ENCODE measurements at regions not wholly inside any gene's neighbourhood (a gene's known extent, or its start where the extent isn't known, plus 50 kb on each side); places are given as distances from the start of the nearest gene placed in this dataset.
"Not testable (repeated sequence)": the region's sequence is repeated elsewhere in the genome, so short reads cannot be mapped to it uniquely, and the experiment has no call there.

GRCh38 chr7:93690021-93690420 is 115.5 kb upstream of the CALCR start:
- H3K9me3 ChIP-seq (ENCODE audit: low read length): no peaks in the 10 kb centered on the region
- no peak overlapping the region for H3K27ac ChIP-seq (ENCODE audit: low read length)
- H3K27me3 ChIP-seq (ENCODE audit: low read length): peaks cover 61% of the 10 kb centered on the region
- no peak overlapping the region for H3K9ac ChIP-seq (ENCODE audit: low read length)
- intact Hi-C loops (cut with micrococcal nuclease): no loop called here
- H4K20me1 ChIP-seq (ENCODE audit: low read length): no peaks in the 10 kb centered on the region
- no peaks in the 10 kb centered on the region for H3K79me2 ChIP-seq (ENCODE audit: low read length)
- TF ChIP-seq EZH2phosphoT487 (IDR thresholded peaks at IDR 0.05; ENCODE audit: borderline replicate concordance, low read length) (no peak), EZH2 (IDR thresholded peaks at IDR 0.05; ENCODE audit: low read length, unreplicated experiment) (no peak), CTCF (conservative IDR thresholded peaks at IDR 0.05; ENCODE audit: low read depth, low read length) (no peak)
- no peaks in the 10 kb centered on the region for H3F3A ChIP-seq (ENCODE audit: low read length, unreplicated experiment)
- no peaks in the 10 kb centered on the region for H3K9me2 ChIP-seq (replicated peaks; ENCODE audit: low read length)
- ChIA-PET CTCF (no interaction called here), POLR2A (ENCODE audit: unreplicated experiment) (no interaction called here)
- H3K4me3 ChIP-seq (ENCODE audit: low read length): no peak overlapping the region
- H2AFZ ChIP-seq (ENCODE audit: low read length): no peak overlapping the region
- H3K4me1 ChIP-seq (ENCODE audit: insufficient read depth, low read length): no peaks in the 10 kb centered on the region
- no peak overlapping the region for H3K4me2 ChIP-seq (ENCODE audit: low read length)
- no peaks in the 10 kb centered on the region for H3K36me3 ChIP-seq (ENCODE audit: low read depth, low read length)
- ATAC-seq: no peak
- no peak for DNase-seq
- BruUV-seq (replicated peaks): no TSS peak

GRCh38 chr7:93678185-93678584 is 103.7 kb upstream of the CALCR start:
- no peak for ATAC-seq
- Histone ChIP-seq H4K20me1 (ENCODE audit: low read length) (no peaks in the 10 kb centered on the region), H3K9me3 (ENCODE audit: low read length) (no peaks in the 10 kb centered on the region), H3K4me1 (ENCODE audit: insufficient read depth, low read length) (no peaks in the 10 kb centered on the region), H3F3A (ENCODE audit: low read length, unreplicated experiment) (no peaks in the 10 kb centered on the region), H3K4me3 (ENCODE audit: low read length) (no peak overlapping the region), H2AFZ (ENCODE audit: low read length) (no peak overlapping the region), H3K9ac (ENCODE audit: low read length) (no peak overlapping the region), H3K36me3 (ENCODE audit: low read depth, low read length) (no peaks in the 10 kb centered on the region), H3K4me2 (ENCODE audit: low read length) (no peak overlapping the region), H3K27ac (ENCODE audit: low read length) (no peak overlapping the region), H3K79me2 (ENCODE audit: low read length) (no peaks in the 10 kb centered on the region), H3K9me2 (replicated peaks; ENCODE audit: low read length) (no peaks in the 10 kb centered on the region), H3K27me3 (ENCODE audit: low read length) (peaks cover 16% of the 10 kb centered on the region; the same call in 1 of the 2 replicates)
- POLR2A ChIA-PET (ENCODE audit: unreplicated experiment): no interaction called here
- no TSS peak for BruUV-seq (replicated peaks)
- intact Hi-C loops (cut with micrococcal nuclease): no loop called here
- TF ChIP-seq EZH2 (IDR thresholded peaks at IDR 0.05; ENCODE audit: low read length, unreplicated experiment) (no peak), CTCF (conservative IDR thresholded peaks at IDR 0.05; ENCODE audit: low read depth, low read length) (no peak), EZH2phosphoT487 (IDR thresholded peaks at IDR 0.05; ENCODE audit: borderline replicate concordance, low read length) (no peak)
- CTCF ChIA-PET: no interaction called here
- DNase-seq: no peak

GRCh38 chr7:93663561-93664299 is 89.2 kb upstream of the CALCR start:
- no peaks in the 10 kb centered on the region for H3K9me3 ChIP-seq (ENCODE audit: low read length)
- H4K20me1 ChIP-seq (ENCODE audit: low read length): no peaks in the 10 kb centered on the region
- H3K4me3 ChIP-seq (ENCODE audit: low read length): no peak overlapping the region
- intact Hi-C loops (cut with micrococcal nuclease): no loop called here
- no peaks in the 10 kb centered on the region for H3K9me2 ChIP-seq (replicated peaks; ENCODE audit: low read length)
- ChIA-PET POLR2A (ENCODE audit: unreplicated experiment) (no interaction called here), CTCF (no interaction called here)
- no peaks in the 10 kb centered on the region for H3K79me2 ChIP-seq (ENCODE audit: low read length)
- H2AFZ ChIP-seq (ENCODE audit: low read length): no peak overlapping the region
- H3K9ac ChIP-seq (ENCODE audit: low read length): no peak overlapping the region
- H3K4me1 ChIP-seq (ENCODE audit: insufficient read depth, low read length): no peaks in the 10 kb centered on the region
- no peak for TF ChIP-seq EZH2phosphoT487 (IDR thresholded peaks at IDR 0.05; ENCODE audit: borderline replicate concordance, low read length)
- no peak for TF ChIP-seq EZH2 (IDR thresholded peaks at IDR 0.05; ENCODE audit: low read length, unreplicated experiment)
- TF ChIP-seq CTCF (conservative IDR thresholded peaks at IDR 0.05; ENCODE audit: low read depth, low read length): no peak
- ATAC-seq (no peak), DNase-seq (no peak)
- no peak overlapping the region for H3K27ac ChIP-seq (ENCODE audit: low read length)
- H3K27me3 ChIP-seq (ENCODE audit: low read length): no peaks in the 10 kb centered on the region
- BruUV-seq (replicated peaks): no TSS peak
- H3K36me3 ChIP-seq (ENCODE audit: low read depth, low read length): no peaks in the 10 kb centered on the region
- H3K4me2 ChIP-seq (ENCODE audit: low read length): no peak overlapping the region
- H3F3A ChIP-seq (ENCODE audit: low read length, unreplicated experiment): no peaks in the 10 kb centered on the region

- DNase-seq; H3K4me3 ChIP-seq (ENCODE audit: low read length); ATAC-seq; H3K36me3 ChIP-seq (ENCODE audit: low read depth, low read length); H3K27ac ChIP-seq (ENCODE audit: low read length); BruUV-seq (replicated peaks); H3K9me2 ChIP-seq (replicated peaks; ENCODE audit: low read length); H3K9me3 ChIP-seq (ENCODE audit: low read length); H3K9ac ChIP-seq (ENCODE audit: low read length); H4K20me1 ChIP-seq (ENCODE audit: low read length); H3K4me1 ChIP-seq (ENCODE audit: insufficient read depth, low read length); H2AFZ ChIP-seq (ENCODE audit: low read length); POLR2A ChIA-PET (ENCODE audit: unreplicated experiment); H3K27me3 ChIP-seq (ENCODE audit: low read length); H3F3A ChIP-seq (ENCODE audit: low read length, unreplicated experiment); intact Hi-C loops (cut with micrococcal nuclease); H3K79me2 ChIP-seq (ENCODE audit: low read length); H3K4me2 ChIP-seq (ENCODE audit: low read length): not testable (repeated sequence)
- CTCF ChIA-PET: interaction anchor here (0.6 kb wide), 1 partner anchor 43 kb away, joined by 3 read pairs; no protein-coding TSS in a partner anchor
Measured at GRCh38 chr7:93658163-93658562, 83.6 kb upstream of the CALCR start.

All from PC-3 (cell line).